GM12878 (cell line): ENCODE measurements at regions not wholly inside any gene's neighbourhood (a gene's known extent, or its start where the extent isn't known, plus 50 kb on each side); places are given as distances from the start of the nearest gene placed in this dataset.

Experiments used
- ATAC-seq: fragments of 200-7000 bp; cut with Tn5 transposase; 3 replicates; pipeline ENCODE4 v1.9.1; 2020; ENCODE audit warnings: mild to moderate bottlenecking, moderate library complexity
- BruUV-seq: library from RNA; stranded (reverse); fragments of 400-500 nt; replicated peaks from 2 replicates; lab custom pipeline; 2021; lab: Mats Ljungman, UMichigan
- CTCF ChIA-PET: fragments of 300-600 bp; sonication (Branson Sonifier 250); formaldehyde crosslinking; extraction: SDS; loops from one replicate; lab custom pipeline; 2021; ENCODE audit warnings: inconsistent platforms; lab: Yijun Ruan, JAX
- POLR2A ChIA-PET: fragments of 350-600 bp; formaldehyde crosslinking; extraction: SDS; loops from one replicate; lab custom pipeline; 2021; ENCODE audit warnings: inconsistent platforms; lab: Charles Lee
- RAD21 ChIA-PET: fragments of 300-600 bp; sonication (Branson Sonifier 250); formaldehyde crosslinking; loops from one replicate; lab custom pipeline; 2023; ENCODE audit warnings: antibody characterized with exemption; ENCODE audit not compliant: unreplicated experiment; lab: Charles Lee
- SMC1A ChIA-PET: fragments of 300-600 bp; sonication (Branson Sonifier 250); formaldehyde crosslinking; loops from one replicate; lab custom pipeline; 2023; ENCODE audit not compliant: unreplicated experiment, uncharacterized antibody; lab: Charles Lee
- DNase-seq: peaks from one replicate; pipeline ENCODE4 v3.0.0-alpha.2; 2011; ENCODE audit warnings: low read depth, low spot score
- FAIRE-seq: peaks from 3 replicates; lab custom pipeline; 2011; peaks lifted over from hg19 to GRCh38; lab: Jason Lieb, UNC
- H2AFZ ChIP-seq: 2 replicates; pipeline ENCODE4 v1.6.0; 2011; ENCODE audit warnings: low read depth, low read length, control low read depth; ENCODE audit not compliant: control insufficient read depth
- H3K27ac ChIP-seq: 2 replicates; pipeline ENCODE4 v1.5.1; 2011; ENCODE audit warnings: control low read depth; ENCODE audit not compliant: control insufficient read depth, insufficient read depth
- H3K27me3 ChIP-seq, 2 experiments: replicated peaks in 1 of 2; 2 replicates each; pipeline versions ENCODE4 v1.6.0 to v1.6.1; 2011; ENCODE audit warnings: low read length in 1 of 2; ENCODE audit not compliant: control insufficient read depth in 2 of 2, insufficient read depth in 2 of 2
- H3K36me3 ChIP-seq, 2 experiments: 2 replicates each; pipeline ENCODE4 v1.5.1; 2011; ENCODE audit warnings: low read length in 1 of 2; ENCODE audit not compliant: control insufficient read depth in 2 of 2, insufficient read depth in 2 of 2
- H3K4me1 ChIP-seq: 2 replicates; pipeline ENCODE4 v1.6.1; 2011; ENCODE audit warnings: mild to moderate bottlenecking, low read length, moderate library complexity, mixed read lengths; ENCODE audit not compliant: control insufficient read depth, insufficient read depth
- H3K4me2 ChIP-seq: 2 replicates; pipeline ENCODE4 v1.6.0; 2011; ENCODE audit warnings: control low read depth; ENCODE audit not compliant: control insufficient read depth, insufficient read depth
- H3K4me3 ChIP-seq: fragments of 200-600 bp; sonication (generic); 2 replicates; pipeline ENCODE4 v1.5.1; 2016
- H3K79me2 ChIP-seq: 2 replicates; pipeline ENCODE4 v1.6.0; 2011; ENCODE audit warnings: low read length; ENCODE audit not compliant: control insufficient read depth, insufficient read depth
- H3K9ac ChIP-seq: 2 replicates; pipeline ENCODE4 v1.8.0; 2011; ENCODE audit warnings: low read length, control low read depth, mixed read lengths; ENCODE audit not compliant: control insufficient read depth, insufficient read depth
- H3K9me3 ChIP-seq: replicated peaks from 3 replicates; pipeline ENCODE4 v1.5.1; 2011; ENCODE audit warnings: mild to moderate bottlenecking, low read length; ENCODE audit not compliant: control insufficient read depth, insufficient read depth
- H4K20me1 ChIP-seq: 2 replicates; pipeline ENCODE4 v1.6.0; 2011; ENCODE audit not compliant: control insufficient read depth, insufficient read depth
- EZH2 ChIP-seq: IDR thresholded peaks from 2 replicates; pipeline ENCODE4 v1.6.1; 2012; ENCODE audit warnings: low read depth, mild to moderate bottlenecking, control low read depth, inconsistent platforms, low read length, borderline replicate concordance; ENCODE audit not compliant: control insufficient read depth
- IKZF2 ChIP-seq, 2 experiments: fragments of 450-650 bp; IDR thresholded peaks; 2 replicates each; pipeline ENCODE4 v1.6.1; 2017; ENCODE audit warnings: mild to moderate bottlenecking in 2 of 2, moderate library complexity in 2 of 2
- JUNB ChIP-seq: IDR thresholded peaks from 2 replicates; pipeline ENCODE4 v1.6.1; 2016; ENCODE audit warnings: antibody characterized with exemption, mild to moderate bottlenecking
- KLF5 ChIP-seq: fragments of 450-650 bp; IDR thresholded peaks from 2 replicates; pipeline ENCODE4 v1.6.1; 2014; ENCODE audit warnings: mild to moderate bottlenecking; ENCODE audit not compliant: partially characterized antibody
- MEF2B ChIP-seq: fragments of 450-650 bp; IDR thresholded peaks from 2 replicates; pipeline ENCODE4 v1.6.1; 2018; ENCODE audit warnings: mild to moderate bottlenecking, moderate library complexity; ENCODE audit not compliant: partially characterized antibody, poor library complexity, severe bottlenecking
- MYB ChIP-seq: fragments of 150-350 bp; IDR thresholded peaks from 2 replicates; pipeline ENCODE4 v1.6.1; 2014; ENCODE audit warnings: mild to moderate bottlenecking, low read depth, low read length, borderline replicate concordance
- NFIC ChIP-seq: IDR thresholded peaks from 2 replicates; pipeline ENCODE4 v1.6.1; 2012; ENCODE audit warnings: low read depth, mild to moderate bottlenecking, inconsistent platforms, low read length, moderate library complexity
- RB1 ChIP-seq: fragments of 450-650 bp; formaldehyde crosslinking; IDR thresholded peaks from 2 replicates; pipeline ENCODE4 v1.6.1; 2017; ENCODE audit warnings: mild to moderate bottlenecking, borderline replicate concordance
- ZBED1 ChIP-seq: IDR thresholded peaks from 2 replicates; pipeline ENCODE4 v1.6.1; 2016; ENCODE audit warnings: borderline replicate concordance
- WGBS: methylation state at CpG from one replicate; pipeline ENCODE4 v1.1.6; 2016; ENCODE audit warnings: low lambda C conversion rate; ENCODE audit not compliant: insufficient replicate concordance, insufficient coverage; ENCODE audit errors: missing lambda C conversion rate; 5-methylcytosine and 5-hydroxymethylcytosine counted together
- in situ Hi-C: fragments of 300-500 bp; cut with MboI; formaldehyde crosslinking; loops from 9 replicates; pipeline ENCODE4 v1.14.3; 2018; ENCODE audit warnings: mixed read lengths
- intact Hi-C: fragments of 100-400 bp; cut with micrococcal nuclease; formaldehyde crosslinking; loops from one replicate; pipeline ENCODE4 v1.14.2; 2022; ENCODE audit not compliant: unreplicated experiment
- TF ChIP-seq, protein P1 (sequence below): IDR thresholded peaks from 2 replicates; pipeline ENCODE4 v1.6.1; 2011; ENCODE audit warnings: mild to moderate bottlenecking, low read depth, low read length, moderate library complexity; ENCODE audit not compliant: insufficient replicate concordance

DNA sequence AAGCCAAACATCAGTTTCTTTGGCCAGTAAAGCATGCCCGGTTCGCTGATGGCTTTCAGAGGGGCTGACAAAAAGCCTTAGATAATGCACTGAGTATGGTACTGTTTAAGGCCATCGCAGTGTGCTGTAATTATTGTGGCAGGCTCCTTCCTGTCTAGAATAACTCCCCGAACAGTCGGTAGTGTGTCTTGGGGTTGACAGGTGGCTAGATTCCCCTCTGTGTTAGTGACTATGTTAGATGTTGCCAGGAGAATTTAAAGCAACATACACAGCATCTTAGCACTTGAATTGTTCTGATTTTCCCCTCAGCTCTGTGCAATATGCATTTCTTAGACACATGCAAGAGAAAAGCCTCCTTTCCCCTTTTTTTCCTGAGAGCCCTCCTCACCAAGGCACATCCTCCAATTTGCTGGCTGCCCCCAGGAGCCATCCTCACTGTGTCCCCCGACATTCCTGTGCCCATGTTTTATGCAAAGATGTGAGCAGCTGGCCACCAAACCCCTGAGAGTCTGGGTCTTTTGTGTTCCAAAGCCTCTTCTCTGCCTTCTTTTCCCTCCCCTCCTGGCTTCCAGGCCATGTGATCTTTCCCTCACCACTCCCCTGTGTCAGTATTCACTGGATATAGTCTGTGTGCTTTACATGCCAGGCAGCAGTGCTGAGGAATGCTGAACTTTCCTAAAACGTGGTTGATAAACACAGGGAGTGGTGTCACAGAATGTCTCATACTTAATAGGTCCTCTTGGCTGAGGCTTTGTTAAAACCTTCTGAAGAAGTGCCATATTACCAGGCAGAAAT is 331.5 kb downstream of the HRH4 start:
- no peak overlapping the region for H3K27ac ChIP-seq
- BruUV-seq, result no TSS peak
- in situ Hi-C loops, result no loop called here
- 13% methylated on average over 7 of the region's 7 CpGs for WGBS
- DNase-seq (no peak), ATAC-seq (no peak), FAIRE-seq (no peak)
- H3K9ac ChIP-seq, result no peak overlapping the region
- intact Hi-C loops, result no loop called here
- no peaks in the 10 kb centered on the region for H3K36me3 ChIP-seq
- ChIA-PET POLR2A (no interaction called here), RAD21 (no interaction called here), CTCF (no interaction called here), SMC1A (no interaction called here)
- H3K9me3 ChIP-seq, result no peaks in the 10 kb centered on the region
- H3K4me3 ChIP-seq, result no peak overlapping the region
- no peaks in the 10 kb centered on the region for H3K27me3 ChIP-seq
- no peak overlapping the region for H3K4me2 ChIP-seq
- H4K20me1 ChIP-seq, result no peaks in the 10 kb centered on the region
- H3K79me2 ChIP-seq, result no peaks in the 10 kb centered on the region
- H3K4me1 ChIP-seq, result no peaks in the 10 kb centered on the region
- no peak overlapping the region for H2AFZ ChIP-seq
- TF ChIP-seq ZBED1 (no peak), NFIC (no peak), MYB (no peak), EZH2 (no peak), IKZF2 (IDR thresholded peaks at IDR 0.05) (no peak), KLF5 (no peak), MEF2B (no peak), JUNB (no peak), RB1 (no peak)
- TF ChIP-seq, protein P1, sequence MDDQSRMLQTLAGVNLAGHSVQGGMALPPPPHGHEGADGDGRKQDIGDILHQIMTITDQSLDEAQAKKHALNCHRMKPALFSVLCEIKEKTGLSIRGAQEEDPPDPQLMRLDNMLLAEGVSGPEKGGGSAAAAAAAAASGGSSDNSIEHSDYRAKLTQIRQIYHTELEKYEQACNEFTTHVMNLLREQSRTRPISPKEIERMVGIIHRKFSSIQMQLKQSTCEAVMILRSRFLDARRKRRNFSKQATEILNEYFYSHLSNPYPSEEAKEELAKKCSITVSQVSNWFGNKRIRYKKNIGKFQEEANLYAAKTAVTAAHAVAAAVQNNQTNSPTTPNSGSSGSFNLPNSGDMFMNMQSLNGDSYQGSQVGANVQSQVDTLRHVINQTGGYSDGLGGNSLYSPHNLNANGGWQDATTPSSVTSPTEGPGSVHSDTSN, result no peak
